HG03064 (cell line): ENCODE measurements at regions not wholly inside any gene's neighbourhood (a gene's known extent, or its start where the extent isn't known, plus 50 kb on each side); places are given as distances from the start of the nearest gene placed in this dataset.

Experiments
- ATAC-seq: cut with Tn5 transposase; IDR thresholded peaks from one replicate; pipeline ENCODE4 v1.9.1; 2021; ENCODE audit warnings: low read depth; ENCODE audit not compliant: unreplicated experiment

GRCh38 chr1:182200025-182200812, 138.7 kb upstream of the ZNF648 start:
- ATAC-seq = no peak

DNA sequence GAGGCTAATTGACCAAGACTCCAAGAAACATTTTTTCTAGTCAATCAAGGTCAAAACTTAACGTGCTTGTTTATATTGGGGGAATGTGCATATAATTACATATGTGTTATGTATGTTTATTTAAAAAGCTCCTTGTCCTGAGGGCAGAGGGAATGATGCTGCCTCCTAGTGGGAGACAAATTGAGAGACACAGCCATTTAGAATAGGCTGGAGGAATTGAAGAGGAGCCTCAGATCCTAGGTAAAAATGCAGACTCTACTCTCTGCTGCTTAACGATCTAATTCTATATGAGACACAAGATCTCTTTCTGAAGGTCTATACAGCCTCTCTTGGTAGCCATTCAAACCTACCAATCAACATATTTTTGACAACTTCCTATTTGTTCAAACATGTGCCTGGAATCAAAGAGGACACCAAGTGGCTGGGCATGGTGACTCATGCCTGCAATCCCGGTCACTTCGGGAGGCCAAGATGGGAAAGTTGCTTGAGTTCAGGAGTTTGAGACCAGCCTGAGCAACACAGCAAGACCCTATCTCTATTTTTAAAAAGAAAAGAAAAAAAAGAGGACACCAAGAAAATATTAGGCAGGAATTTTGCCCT, 136.6 kb upstream of the ZNF648 start:
- ATAC-seq = no peak

- no peak for ATAC-seq
These were observed 135.7 kb upstream of the ZNF648 start for GRCh38 chr1:182196897-182197870.

GRCh38 chr1:182195733-182196132, 134.2 kb upstream of the ZNF648 start:
- no peak for ATAC-seq

DNA sequence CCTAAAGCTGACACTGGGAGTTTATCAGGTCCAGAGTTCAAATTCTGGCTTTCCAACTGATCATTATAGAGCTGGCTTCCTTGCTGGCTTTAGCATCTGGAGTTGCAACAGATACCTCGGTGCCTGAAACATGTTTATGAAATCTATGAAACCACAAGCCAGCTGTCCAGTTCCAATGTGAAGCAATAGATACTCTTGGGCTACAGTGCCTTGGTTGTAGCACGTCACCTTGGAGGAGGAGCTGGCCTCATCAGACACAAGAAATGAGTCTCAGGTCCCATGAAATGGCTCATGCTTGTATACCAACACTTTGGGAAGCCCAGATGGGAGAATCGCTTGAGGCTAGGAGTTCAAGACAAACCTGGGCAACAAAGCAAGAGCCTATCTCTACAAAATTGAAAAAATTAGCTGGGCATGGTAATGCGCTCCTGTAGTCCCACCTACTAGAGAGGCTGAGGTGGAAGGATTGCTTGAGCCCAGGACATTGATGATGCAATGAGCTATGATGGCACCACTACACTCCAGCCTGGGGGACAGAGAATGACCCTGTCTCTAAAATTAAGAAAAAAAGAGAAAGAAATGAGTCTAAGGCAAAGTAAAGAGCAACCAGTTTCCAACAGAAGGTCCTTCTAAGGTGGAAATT, 132.5 kb upstream of the ZNF648 start:
- no peak for ATAC-seq

GRCh38 chr1:182192966-182193365, 131.5 kb upstream of the ZNF648 start:
- ATAC-seq = no peak

- no peak for ATAC-seq
These were observed 130.7 kb upstream of the ZNF648 start for GRCh38 chr1:182192215-182192614.

GRCh38 chr1:182191381-182192115, 130.0 kb upstream of the ZNF648 start:
- no peak for ATAC-seq

DNA sequence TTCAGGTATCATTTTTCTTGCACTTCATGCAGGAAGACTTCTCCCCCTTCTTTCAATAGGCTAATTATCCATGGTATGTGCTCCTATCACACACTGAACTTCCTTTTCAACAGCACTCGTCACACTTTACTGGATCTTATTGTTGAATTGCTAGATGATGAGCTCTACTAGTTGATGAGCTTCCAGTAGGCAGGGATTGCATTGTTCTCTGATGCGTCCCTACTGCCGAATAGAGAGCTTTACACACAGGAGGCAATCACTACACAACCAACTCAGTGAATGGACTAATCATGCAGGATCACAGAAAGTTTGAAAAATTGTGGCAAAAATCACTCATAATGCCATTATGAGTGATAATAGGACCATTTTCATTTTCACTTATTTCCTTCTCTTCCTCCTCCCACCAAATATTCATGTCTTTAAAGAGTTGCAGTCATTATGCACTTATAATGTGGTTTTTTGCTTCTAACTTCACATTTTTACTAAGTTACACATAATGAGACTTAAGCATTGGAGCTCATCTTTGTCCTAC, 128.1 kb upstream of the ZNF648 start:
- ATAC-seq = no peak

DNA sequence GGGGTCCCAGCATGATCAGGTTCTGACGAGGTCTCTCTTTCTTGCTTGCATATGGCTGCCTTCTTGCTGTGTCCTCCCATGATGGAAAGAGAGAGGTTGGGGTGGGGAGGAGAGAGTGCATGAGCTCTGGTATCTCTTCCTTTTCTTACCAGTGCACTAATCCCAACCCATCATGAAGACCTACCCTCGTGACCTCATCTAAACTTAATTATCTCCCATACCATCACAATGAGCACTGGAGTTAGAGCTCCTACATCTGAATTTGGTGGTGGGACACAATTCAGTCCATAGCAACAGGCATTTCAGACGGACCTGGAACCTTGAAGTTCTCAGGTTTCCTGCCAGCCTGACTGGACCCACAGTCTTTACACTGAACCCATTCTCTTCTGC, 125.2 kb upstream of the ZNF648 start:
- ATAC-seq = no peak

DNA sequence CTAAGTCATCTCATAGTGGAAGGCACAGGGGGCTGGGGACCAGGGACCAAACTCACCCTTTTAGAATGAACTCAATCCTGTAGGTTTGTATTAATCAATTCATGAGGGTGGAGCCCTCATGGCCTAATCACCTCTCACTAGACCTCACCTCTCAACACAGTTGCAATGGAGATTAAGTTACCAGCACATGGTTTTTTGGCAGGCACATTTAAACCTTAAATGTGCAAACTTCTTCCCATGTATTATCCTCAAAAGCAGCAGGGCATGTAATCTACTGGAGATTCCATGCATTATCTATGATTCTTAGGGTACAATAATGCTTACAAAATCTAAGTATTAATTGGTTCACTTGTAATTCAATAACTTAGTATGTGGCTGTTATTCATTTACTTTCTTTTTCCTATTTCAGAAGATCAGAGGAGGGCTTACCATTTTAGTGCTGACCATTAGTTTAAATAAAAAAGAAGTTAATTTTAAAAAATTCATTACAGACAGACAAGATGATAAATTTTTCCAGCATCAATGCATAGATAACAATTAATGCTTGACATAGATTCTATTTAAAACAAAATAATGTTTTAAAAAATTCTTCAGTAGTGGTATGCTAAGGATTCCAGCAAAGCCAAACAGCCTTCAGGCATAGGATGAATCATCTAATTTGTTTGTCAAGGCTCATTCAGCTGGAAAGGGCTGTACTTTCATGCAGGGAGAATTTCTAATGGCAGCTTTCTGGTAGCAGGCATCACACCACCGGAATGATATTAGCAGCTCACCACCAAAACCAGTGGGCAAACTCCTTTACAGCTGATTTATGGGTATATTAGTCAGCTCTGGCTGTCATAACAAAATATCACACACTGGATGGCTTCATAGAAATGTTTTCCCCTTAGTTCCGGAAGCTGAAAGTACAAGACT, 124.6 kb upstream of the ZNF648 start:
- no peak for ATAC-seq

DNA sequence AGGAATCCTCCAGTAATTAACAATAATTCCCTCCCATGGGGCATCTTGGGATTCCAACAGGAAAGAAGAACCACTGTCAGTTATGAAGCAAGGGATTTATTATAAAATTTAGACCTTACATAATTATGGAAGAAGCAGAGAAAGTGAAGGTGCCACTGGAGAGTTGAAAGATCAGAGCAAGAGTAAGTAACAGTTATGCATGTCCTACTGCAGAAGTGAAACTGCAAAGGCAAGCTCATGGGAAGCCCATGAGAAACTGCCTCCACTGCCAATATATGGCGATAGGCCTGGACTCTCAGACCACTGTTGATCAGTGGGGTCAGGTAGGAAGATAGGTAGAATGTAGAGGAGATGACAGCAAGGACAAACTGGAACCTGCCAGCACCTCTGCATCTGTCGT, 123.6 kb upstream of the ZNF648 start:
- no peak for ATAC-seq

- no peak for ATAC-seq
These were observed 122.1 kb upstream of the ZNF648 start for GRCh38 chr1:182183606-182184005.

DNA sequence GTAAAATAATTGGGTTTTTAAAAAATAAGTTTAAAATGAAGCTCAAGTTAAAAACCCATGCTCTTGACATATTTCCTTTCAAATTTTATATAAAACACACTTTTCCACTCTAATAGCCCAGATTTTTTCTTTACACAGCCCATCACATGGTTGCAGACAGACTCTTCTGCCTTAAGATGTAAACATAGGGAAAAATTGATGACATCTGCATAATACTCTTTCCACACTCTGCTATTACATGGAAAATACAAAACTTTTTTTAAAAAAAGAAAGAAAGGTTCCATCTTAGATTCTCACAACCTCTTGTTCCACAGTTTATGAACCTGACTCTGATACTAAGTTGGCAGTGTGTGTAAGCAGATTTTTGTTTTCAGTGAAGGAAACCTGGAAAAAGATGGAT, 120.8 kb upstream of the ZNF648 start:
- ATAC-seq = no peak

- ATAC-seq = no peak
These were observed 119.7 kb upstream of the ZNF648 start for GRCh38 chr1:182181167-182181572.

DNA sequence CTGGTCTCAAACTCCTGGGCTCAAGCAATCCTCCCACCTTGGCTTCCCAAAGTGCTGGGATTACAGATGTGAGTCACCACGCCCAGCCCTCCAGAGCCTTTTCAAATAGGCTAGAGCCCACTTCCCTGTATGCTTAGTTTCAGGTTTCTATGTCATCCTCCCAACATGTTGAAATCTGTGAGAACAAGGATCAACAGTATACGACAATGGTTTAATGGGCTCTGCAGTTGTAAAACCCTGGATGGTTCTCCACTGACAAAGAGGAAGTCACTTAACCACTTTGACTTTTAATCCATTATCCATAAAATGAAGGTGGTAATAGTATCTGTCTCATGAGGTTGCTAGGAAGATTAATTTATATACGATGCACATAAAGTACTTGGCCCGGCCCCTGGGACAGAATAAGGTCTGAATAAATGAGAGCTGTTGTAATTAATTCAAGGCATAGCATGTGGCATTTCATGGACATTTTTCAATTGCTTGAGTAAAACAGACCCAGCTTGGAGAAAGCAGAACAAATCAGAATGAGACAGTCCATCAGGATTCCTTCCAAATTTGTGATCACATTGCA, 113.9 kb upstream of the ZNF648 start:
- ATAC-seq = no peak

- no peak for ATAC-seq
These were observed 113.0 kb upstream of the ZNF648 start for GRCh38 chr1:182174513-182174855.

DNA sequence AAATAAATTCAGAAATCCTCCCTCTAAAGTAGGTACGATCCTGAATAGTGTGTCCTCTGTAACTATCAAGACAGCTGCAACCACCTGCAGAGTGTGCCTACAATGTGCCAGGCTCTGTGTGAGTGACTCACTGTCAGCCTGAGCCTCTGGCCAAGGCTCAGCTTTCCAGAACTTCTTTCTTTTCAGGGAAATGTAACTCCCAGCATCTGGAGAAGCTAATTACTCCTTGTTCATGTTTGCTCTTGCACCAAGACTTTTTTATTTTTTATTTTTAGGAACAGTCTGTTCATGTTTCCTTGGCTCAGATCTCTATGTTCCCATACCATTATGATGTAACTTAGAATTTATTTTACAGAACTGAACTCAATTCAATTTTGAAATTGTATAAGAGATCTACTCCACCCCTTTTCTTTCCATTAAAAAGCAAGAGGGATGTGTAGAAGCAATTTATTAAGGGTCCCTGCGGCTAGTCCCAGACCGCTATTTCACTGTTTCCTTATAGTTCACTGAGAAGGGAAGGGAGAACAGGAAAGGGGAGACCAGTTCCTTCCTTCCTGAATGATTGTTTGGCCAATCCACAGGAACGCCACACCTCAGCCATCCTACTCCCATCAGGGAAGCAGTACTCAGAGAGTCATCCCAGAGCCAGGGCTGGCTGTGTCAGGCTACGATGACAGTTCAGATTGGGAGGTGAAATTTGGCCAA, 112.4 kb upstream of the ZNF648 start:
- ATAC-seq = no peak
